H1 (cell line): ENCODE measurements at regions not wholly inside any gene's neighbourhood (a gene's known extent, or its start where the extent isn't known, plus 50 kb on each side); places are given as distances from the start of the nearest gene placed in this dataset.

Source experiments
- CTCF ChIA-PET: fragments of 300-600 bp; sonication (Branson Sonifier 250); formaldehyde crosslinking; loops from one replicate; lab custom pipeline; 2021; ENCODE audit not compliant: partially characterized antibody; lab: Charles Lee
- POLR2A ChIA-PET: fragments of 300-600 bp; sonication (Branson Sonifier 250); formaldehyde crosslinking; loops from one replicate; lab custom pipeline; 2021; ENCODE audit warnings: inconsistent platforms; ENCODE audit not compliant: partially characterized antibody; lab: Charles Lee
- DNase-seq, 2 experiments: peaks; one replicate each; pipeline versions ENCODE4 v3.0.0 to v3.0.0-alpha.2; 2010 to 2022; ENCODE audit warnings: low spot score in 2 of 2, low read depth in 1 of 2, mixed read lengths in 1 of 2
- FAIRE-seq: peaks from 2 replicates; lab custom pipeline; 2011; peaks lifted over from hg19 to GRCh38; lab: Jason Lieb, UNC
- H2AFZ ChIP-seq: 2 replicates; pipeline ENCODE4 v1.8.1; 2012; ENCODE audit warnings: low read length, inconsistent platforms
- H2AK5ac ChIP-seq: 2 replicates; pipeline ENCODE4 v1.6.1; 2013; ENCODE audit warnings: low read depth, low read length
- H2BK120ac ChIP-seq: replicated peaks from 2 replicates; pipeline ENCODE3; 2013; ENCODE audit warnings: low read depth, low read length, inconsistent platforms
- H2BK12ac ChIP-seq: 2 replicates; pipeline ENCODE4 v1.6.1; 2013; ENCODE audit warnings: low read depth, low read length
- H2BK15ac ChIP-seq: 2 replicates; pipeline ENCODE4 v1.6.1; 2013; ENCODE audit warnings: low read length
- H2BK20ac ChIP-seq: 2 replicates; pipeline ENCODE4 v1.6.1; 2013; ENCODE audit warnings: low read length
- H2BK5ac ChIP-seq: 2 replicates; pipeline ENCODE4 v1.6.1; 2013; ENCODE audit warnings: low read depth, low read length
- H3K14ac ChIP-seq: 2 replicates; pipeline ENCODE4 v1.6.1; 2013; ENCODE audit warnings: inconsistent platforms; ENCODE audit not compliant: insufficient read length
- H3K18ac ChIP-seq: 2 replicates; pipeline ENCODE4 v1.6.1; 2013; ENCODE audit warnings: low read length; ENCODE audit errors: extremely low read depth
- H3K23ac ChIP-seq: 2 replicates; pipeline ENCODE4 v1.6.1; 2013; ENCODE audit warnings: inconsistent platforms; ENCODE audit not compliant: insufficient read length
- H3K23me2 ChIP-seq: 2 replicates; pipeline ENCODE4 v1.6.1; 2013; ENCODE audit warnings: low read depth, low read length
- H3K27ac ChIP-seq: 2 replicates; pipeline ENCODE4 v1.6.1; 2011; ENCODE audit warnings: low read depth, low read length, inconsistent platforms
- H3K27me3 ChIP-seq, 4 experiments: replicated peaks in 1 of 4; 1 replicate in 1 of 4; 2 replicates in 3 of 4; pipeline versions ENCODE4 v1.6.1 to v1.8.1; 2011 to 2013; ENCODE audit warnings: low read length in 3 of 4, mild to moderate bottlenecking in 3 of 4, inconsistent platforms in 2 of 4, mixed read lengths in 2 of 4, moderate library complexity in 1 of 4; ENCODE audit not compliant: control insufficient read depth in 3 of 4, insufficient read depth in 3 of 4; ENCODE audit errors: extremely low read depth in 1 of 4
- H3K36me3 ChIP-seq, 4 experiments: 2 replicates each; pipeline versions ENCODE4 v1.6.1 to v1.8.1; 2011 to 2013; ENCODE audit warnings: mild to moderate bottlenecking in 4 of 4, low read length in 3 of 4, moderate library complexity in 2 of 4, control low read depth in 1 of 4, inconsistent platforms in 1 of 4; ENCODE audit not compliant: insufficient read depth in 4 of 4, control insufficient read depth in 2 of 4
- H3K4ac ChIP-seq: replicated peaks from 2 replicates; pipeline ENCODE3; 2013; ENCODE audit warnings: low read length, low read depth, mixed read lengths, inconsistent platforms; ENCODE audit not compliant: insufficient read length
- H3K4me1 ChIP-seq, 4 experiments: replicated peaks in 1 of 4; 1 replicate in 1 of 4; 2 replicates in 3 of 4; pipeline versions ENCODE4 v1.6.1 to v1.8.1; 2011 to 2013; ENCODE audit warnings: low read length in 3 of 4, inconsistent platforms in 2 of 4, mixed read lengths in 1 of 4; ENCODE audit not compliant: insufficient read depth in 4 of 4, control insufficient read depth in 3 of 4
- H3K4me2 ChIP-seq, 2 experiments: 2 replicates each; pipeline versions ENCODE4 v1.6.1 to v1.8.1; 2011 to 2013; ENCODE audit warnings: low read depth in 2 of 2, low read length in 2 of 2, control low read depth in 1 of 2, inconsistent platforms in 1 of 2, mild to moderate bottlenecking in 1 of 2; ENCODE audit not compliant: insufficient read depth in 1 of 2
- H3K4me3 ChIP-seq, 4 experiments: fragments of 200-600, 300-600 bp in 1 of 4; sonication (generic), shearing (Covaris generic), sonication (Bioruptor Twin) in 1 of 4; 2 replicates each; pipeline versions ENCODE4 v1.5.1 to v1.8.1; 2011 to 2016; ENCODE audit warnings: low read length in 4 of 4, low read depth in 3 of 4, control low read depth in 2 of 4, inconsistent platforms in 2 of 4, mild to moderate bottlenecking in 2 of 4, mixed read lengths in 1 of 4, moderate library complexity in 1 of 4; ENCODE audit not compliant: insufficient read depth in 2 of 4; ENCODE audit errors: extremely low read depth in 1 of 4
- H3K56ac ChIP-seq: replicated peaks from 2 replicates; pipeline ENCODE3; 2013; ENCODE audit warnings: low read depth, mild to moderate bottlenecking, mixed read lengths, low read length, inconsistent platforms; ENCODE audit not compliant: insufficient read length
- H3K79me1 ChIP-seq: 2 replicates; pipeline ENCODE4 v1.6.1; 2013; ENCODE audit warnings: low read depth, low read length, control low read depth
- H3K79me2 ChIP-seq, 2 experiments: 2 replicates each; pipeline versions ENCODE4 v1.6.1 to v1.8.1; 2012 to 2013; ENCODE audit warnings: low read length in 2 of 2, mild to moderate bottlenecking in 2 of 2, inconsistent platforms in 1 of 2; ENCODE audit not compliant: insufficient read depth in 2 of 2, control insufficient read depth in 1 of 2
- H3K9ac ChIP-seq, 4 experiments: replicated peaks in 1 of 4; 1 replicate in 1 of 4; 2 replicates in 3 of 4; pipeline versions ENCODE4 v1.6.1 to v1.8.1; 2011 to 2013; ENCODE audit warnings: low read depth in 3 of 4, low read length in 3 of 4, control low read depth in 2 of 4, mild to moderate bottlenecking in 2 of 4, moderate library complexity in 2 of 4, inconsistent platforms in 1 of 4; ENCODE audit errors: extremely low read depth in 1 of 4
- H3K9me3 ChIP-seq, 2 experiments: 2 replicates each; pipeline versions ENCODE4 v1.6.1 to v1.8.1; 2012 to 2013; ENCODE audit warnings: mild to moderate bottlenecking in 2 of 2, moderate library complexity in 2 of 2, control low read depth in 1 of 2, inconsistent platforms in 1 of 2, low read depth in 1 of 2, low read length in 1 of 2, mixed read lengths in 1 of 2; ENCODE audit not compliant: insufficient read depth in 2 of 2
- H4K20me1 ChIP-seq, 2 experiments: replicated peaks in 1 of 2; 2 replicates each; pipeline versions ENCODE3 to v1.8.1; 2011 to 2013; ENCODE audit warnings: inconsistent platforms in 2 of 2, low read length in 2 of 2, mild to moderate bottlenecking in 1 of 2; ENCODE audit not compliant: insufficient read depth in 2 of 2, control insufficient read depth in 1 of 2
- H4K5ac ChIP-seq: 2 replicates; pipeline ENCODE4 v1.6.1; 2013; ENCODE audit warnings: low read length, low read depth, mixed read lengths, inconsistent platforms; ENCODE audit not compliant: insufficient read length
- H4K8ac ChIP-seq: 2 replicates; pipeline ENCODE4 v1.8.0; 2013; ENCODE audit warnings: mild to moderate bottlenecking, moderate library complexity, low read length, inconsistent platforms; ENCODE audit not compliant: insufficient read depth; ENCODE audit errors: extremely low read depth
- H4K91ac ChIP-seq: replicated peaks from 2 replicates; pipeline ENCODE3; 2013; ENCODE audit warnings: low read length, mixed read lengths, inconsistent platforms; ENCODE audit not compliant: insufficient read length
- CBX5 ChIP-seq: fragments of 300-800, 300-1000 bp; sonication (generic); IDR thresholded peaks from 2 replicates; pipeline ENCODE4 v1.7.1; 2016; ENCODE audit warnings: antibody characterized with exemption, low read length, low read depth
- E2F6 ChIP-seq: IDR thresholded peaks from 2 replicates; pipeline ENCODE4 v1.6.1; 2012; ENCODE audit warnings: inconsistent platforms
- EP300 ChIP-seq, 2 experiments: IDR thresholded peaks; 1 replicate in 1 of 2; 2 replicates in 1 of 2; pipeline ENCODE4 v1.6.1; 2011 to 2012; ENCODE audit warnings: low read depth in 2 of 2, low read length in 2 of 2, mild to moderate bottlenecking in 2 of 2, borderline replicate concordance in 1 of 2, inconsistent platforms in 1 of 2, moderate library complexity in 1 of 2
- EZH2 ChIP-seq: fragments of 200-600 bp; sonication (generic); IDR thresholded peaks from 2 replicates; pipeline ENCODE4 v1.7.1; 2012; ENCODE audit warnings: low read depth, mild to moderate bottlenecking, moderate library complexity, low read length, inconsistent platforms; ENCODE audit not compliant: severe bottlenecking
- KDM4A ChIP-seq: IDR thresholded peaks from one replicate; pipeline ENCODE4 v1.7.1; 2012; ENCODE audit warnings: low read depth, mild to moderate bottlenecking, moderate library complexity, low read length, inconsistent platforms; ENCODE audit not compliant: severe bottlenecking
- SAP30 ChIP-seq: fragments of 300-600 bp; sonication (generic); IDR thresholded peaks from 2 replicates; pipeline ENCODE4 v1.7.1; 2012; ENCODE audit warnings: low read length, moderate library complexity, mild to moderate bottlenecking, inconsistent platforms; ENCODE audit not compliant: insufficient read depth, insufficient replicate concordance
- SP4 ChIP-seq: IDR thresholded peaks from 2 replicates; pipeline ENCODE4 v1.6.1; 2012; ENCODE audit warnings: low read length, inconsistent platforms
- SUZ12 ChIP-seq: fragments of 200-600 bp; sonication (generic); IDR thresholded peaks from 2 replicates; pipeline ENCODE4 v1.6.1; 2012; ENCODE audit warnings: mild to moderate bottlenecking, inconsistent platforms, low read length, moderate library complexity, mixed read lengths
- WGBS, 2 experiments: shearing (Covaris generic) in 1 of 2; methylation state at CpG; one replicate each; pipeline versions ENCODE4 v1.1.6 to v1.1.7; 2013 to 2015; ENCODE audit warnings: low lambda C conversion rate in 2 of 2, mixed read lengths in 2 of 2, inconsistent platforms in 1 of 2, low coverage in 1 of 2, missing lambda C conversion rate in 1 of 2; ENCODE audit not compliant: insufficient replicate concordance in 2 of 2, insufficient coverage in 1 of 2, insufficient read length in 1 of 2; ENCODE audit errors: extremely low coverage in 1 of 2, missing lambda C conversion rate in 1 of 2; 5-methylcytosine and 5-hydroxymethylcytosine counted together

GRCh38 chr2:17229414-17229813, 288.8 kb downstream of the RAD51AP2 start:
- 78% methylated on average over 1 of the region's 1 CpG; no CpG with 5 or more reads in 1 of the 2 experiments for WGBS, 2 experiments
- Histone ChIP-seq H4K8ac (no peak overlapping the region), H2BK120ac (no peak overlapping the region), H4K20me1 (no peaks in the 10 kb centered on the region), H3K27ac (no peak overlapping the region), H3K4me3 (no peak overlapping the region), H3K56ac (no peak overlapping the region), H2BK5ac (no peak overlapping the region), H3K27me3 (no peaks in the 10 kb centered on the region), H3K23me2 (no peaks in the 10 kb centered on the region), H3K18ac (no peak overlapping the region), H3K79me1 (no peaks in the 10 kb centered on the region), H4K91ac (no peak overlapping the region), H3K14ac (no peak overlapping the region), H3K4me2 (no peak overlapping the region), H3K9me3 (no peaks in the 10 kb centered on the region), H2BK12ac (no peak overlapping the region), H3K23ac (no peak overlapping the region), H3K36me3 (no peaks in the 10 kb centered on the region), H2BK15ac (no peak overlapping the region), H2AFZ (no peak overlapping the region), H3K79me2 (no peaks in the 10 kb centered on the region), H3K4ac (no peak overlapping the region), H3K9ac (no peak overlapping the region), H3K4me1 (no peaks in the 10 kb centered on the region), H2BK20ac (no peak overlapping the region), H2AK5ac (no peak overlapping the region), H4K5ac (no peak overlapping the region)
- DNase-seq = no peak
- POLR2A ChIA-PET = no interaction called here
- CTCF ChIA-PET = no interaction called here
- no peak for FAIRE-seq
- no peak for TF ChIP-seq SAP30
- no peak for TF ChIP-seq SUZ12
- TF ChIP-seq KDM4A = no peak
- no peak for TF ChIP-seq EZH2
- no peak for TF ChIP-seq EP300 (IDR thresholded peaks at IDR 0.05; ENCODE audit: borderline replicate concordance in 1 of 2, low read depth in 2 of 2, low read length in 2 of 2)
- TF ChIP-seq SP4 = no peak
- no peak for TF ChIP-seq CBX5
- no peak for TF ChIP-seq E2F6
